ENCODE measurements at regions not wholly inside any gene's neighbourhood (a gene's known extent, or its start where the extent isn't known, plus 50 kb on each side); places are given as distances from the start of the nearest gene placed in this dataset.

GRCh38 chr4:171629182-171629581, 184.0 kb upstream of the GALNTL6 start:
- DNase-seq (no peak), FAIRE-seq (no peak)
- Histone ChIP-seq H3K9ac (ENCODE audit: low read length in 3 of 3) (no peak overlapping the region), H3K27ac (ENCODE audit: low read depth in 2 of 2, low read length in 2 of 2) (no peak overlapping the region), H3K36me3 (ENCODE audit: control insufficient read depth in 2 of 3, insufficient read depth in 3 of 3, low read length in 3 of 3) (no peaks in the 10 kb centered on the region), H3K4me3 (ENCODE audit: low read length in 3 of 3) (no peak overlapping the region), H3K4me1 (ENCODE audit: control insufficient read depth in 2 of 3, insufficient read depth in 2 of 3, low read depth in 1 of 3, low read length in 3 of 3) (no peaks in the 10 kb centered on the region), H3K27me3 (ENCODE audit: control insufficient read depth, insufficient read depth, low read length) (no peaks in the 10 kb centered on the region), H3K9me3 (ENCODE audit: control insufficient read depth in 2 of 3, insufficient read depth in 1 of 3, low read length in 3 of 3) (no peaks in the 10 kb centered on the region)
- intact Hi-C loops (cut with DNase I) = no loop called here
- TF ChIP-seq, protein P1, sequence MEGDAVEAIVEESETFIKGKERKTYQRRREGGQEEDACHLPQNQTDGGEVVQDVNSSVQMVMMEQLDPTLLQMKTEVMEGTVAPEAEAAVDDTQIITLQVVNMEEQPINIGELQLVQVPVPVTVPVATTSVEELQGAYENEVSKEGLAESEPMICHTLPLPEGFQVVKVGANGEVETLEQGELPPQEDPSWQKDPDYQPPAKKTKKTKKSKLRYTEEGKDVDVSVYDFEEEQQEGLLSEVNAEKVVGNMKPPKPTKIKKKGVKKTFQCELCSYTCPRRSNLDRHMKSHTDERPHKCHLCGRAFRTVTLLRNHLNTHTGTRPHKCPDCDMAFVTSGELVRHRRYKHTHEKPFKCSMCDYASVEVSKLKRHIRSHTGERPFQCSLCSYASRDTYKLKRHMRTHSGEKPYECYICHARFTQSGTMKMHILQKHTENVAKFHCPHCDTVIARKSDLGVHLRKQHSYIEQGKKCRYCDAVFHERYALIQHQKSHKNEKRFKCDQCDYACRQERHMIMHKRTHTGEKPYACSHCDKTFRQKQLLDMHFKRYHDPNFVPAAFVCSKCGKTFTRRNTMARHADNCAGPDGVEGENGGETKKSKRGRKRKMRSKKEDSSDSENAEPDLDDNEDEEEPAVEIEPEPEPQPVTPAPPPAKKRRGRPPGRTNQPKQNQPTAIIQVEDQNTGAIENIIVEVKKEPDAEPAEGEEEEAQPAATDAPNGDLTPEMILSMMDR (IDR thresholded peaks at IDR 0.05; ENCODE audit: borderline replicate concordance, extremely low read depth, insufficient read depth) = no peak

- no peak for FAIRE-seq
- intact Hi-C loops (cut with DNase I) = no loop called here
Observed at GRCh38 chr4:171626554-171626953, 186.7 kb upstream of the GALNTL6 start.

DNA sequence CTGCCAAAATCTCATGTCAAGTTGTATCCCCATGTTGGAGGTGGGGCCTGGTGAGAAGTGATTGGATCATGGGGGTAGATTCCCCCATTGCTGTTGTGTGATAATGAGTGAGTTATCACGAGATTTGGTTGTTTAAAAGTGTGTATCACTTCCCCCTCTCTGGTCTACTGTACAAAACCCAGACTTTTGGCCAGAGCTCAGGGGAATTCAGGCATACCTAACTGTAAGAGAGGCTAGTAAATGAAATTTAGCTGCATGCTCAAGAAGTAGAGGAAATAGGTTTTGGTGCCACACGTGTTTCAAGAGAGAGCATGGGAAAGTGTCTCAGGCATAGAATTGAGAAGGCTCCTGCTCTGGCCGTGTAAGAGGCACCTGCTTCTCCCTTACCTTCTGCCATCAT, 190.5 kb upstream of the GALNTL6 start:
- Histone ChIP-seq H3K36me3 (ENCODE audit: control insufficient read depth in 2 of 3, insufficient read depth in 3 of 3, low read length in 3 of 3) (no peaks in the 10 kb centered on the region), H3K9me3 (ENCODE audit: control insufficient read depth in 2 of 3, insufficient read depth in 1 of 3, low read length in 3 of 3) (no peaks in the 10 kb centered on the region), H3K27me3 (ENCODE audit: control insufficient read depth, insufficient read depth, low read length) (no peaks in the 10 kb centered on the region), H3K4me1 (ENCODE audit: control insufficient read depth in 2 of 3, insufficient read depth in 2 of 3, low read depth in 1 of 3, low read length in 3 of 3) (no peaks in the 10 kb centered on the region), H3K4me3 (ENCODE audit: low read length in 3 of 3) (no peak overlapping the region), H3K27ac (ENCODE audit: low read depth in 2 of 2, low read length in 2 of 2) (no peak overlapping the region), H3K9ac (ENCODE audit: low read length in 3 of 3) (no peak overlapping the region)
- no peak for DNase-seq
- TF ChIP-seq, protein P1 (IDR thresholded peaks at IDR 0.05; ENCODE audit: borderline replicate concordance, extremely low read depth, insufficient read depth) = no peak
- FAIRE-seq = no peak
- intact Hi-C loops (cut with DNase I) = no loop called here

More at GRCh38 chr4:171626554-171626953, 186.7 kb upstream of the GALNTL6 start:
- Histone ChIP-seq H3K4me1 (ENCODE audit: control insufficient read depth in 2 of 3, insufficient read depth in 2 of 3, low read depth in 1 of 3, low read length in 3 of 3) (no peaks in the 10 kb centered on the region), H3K4me3 (ENCODE audit: low read length in 3 of 3) (no peak overlapping the region), H3K9ac (ENCODE audit: low read length in 3 of 3) (no peak overlapping the region), H3K27me3 (ENCODE audit: control insufficient read depth, insufficient read depth, low read length) (no peaks in the 10 kb centered on the region), H3K27ac (ENCODE audit: low read depth in 2 of 2, low read length in 2 of 2) (no peak overlapping the region), H3K9me3 (ENCODE audit: control insufficient read depth in 2 of 3, insufficient read depth in 1 of 3, low read length in 3 of 3) (no peaks in the 10 kb centered on the region), H3K36me3 (ENCODE audit: control insufficient read depth in 2 of 3, insufficient read depth in 3 of 3, low read length in 3 of 3) (no peaks in the 10 kb centered on the region)
- no peak for DNase-seq
- TF ChIP-seq, protein P1 (IDR thresholded peaks at IDR 0.05; ENCODE audit: borderline replicate concordance, extremely low read depth, insufficient read depth) = no peak

GRCh38 chr4:171621646-171622045, 191.6 kb upstream of the GALNTL6 start:
- no peaks in the 10 kb centered on the region for H3K9me3 ChIP-seq (ENCODE audit: control insufficient read depth in 2 of 3, insufficient read depth in 1 of 3, low read length in 3 of 3)
- no peak for DNase-seq
- no peaks in the 10 kb centered on the region for H3K4me1 ChIP-seq (ENCODE audit: control insufficient read depth in 2 of 3, insufficient read depth in 2 of 3, low read depth in 1 of 3, low read length in 3 of 3)
- no peak overlapping the region for H3K4me3 ChIP-seq (ENCODE audit: low read length in 3 of 3)
- no peak overlapping the region for H3K27ac ChIP-seq (ENCODE audit: low read depth in 2 of 2, low read length in 2 of 2)
- H3K27me3 ChIP-seq (ENCODE audit: control insufficient read depth, insufficient read depth, low read length) = no peaks in the 10 kb centered on the region
- no peak for FAIRE-seq
- TF ChIP-seq, protein P1 (IDR thresholded peaks at IDR 0.05; ENCODE audit: borderline replicate concordance, extremely low read depth, insufficient read depth) = no peak
- intact Hi-C loops (cut with DNase I) = no loop called here
- H3K9ac ChIP-seq (ENCODE audit: low read length in 3 of 3) = no peak overlapping the region
- no peaks in the 10 kb centered on the region for H3K36me3 ChIP-seq (ENCODE audit: control insufficient read depth in 2 of 3, insufficient read depth in 3 of 3, low read length in 3 of 3)

All from kidney (tissue), 13 donors.